ENCODE measurements at regions not wholly inside any gene's neighbourhood (a gene's known extent, or its start where the extent isn't known, plus 50 kb on each side); places are given as distances from the start of the nearest gene placed in this dataset.

GRCh38 chr7:155380976-155381851 lies 76.7 kb upstream of the EN2 start:
- TF ChIP-seq CTCF (conservative IDR thresholded peaks at IDR 0.05 in 1 of 2, IDR thresholded peaks at IDR 0.05 in 1 of 2; ENCODE audit: extremely low read depth in 1 of 2, insufficient read depth in 1 of 2, low read depth in 1 of 2, low read length in 2 of 2) (no peak), EZH2 (IDR thresholded peaks at IDR 0.05; ENCODE audit: borderline replicate concordance, low read length) (no peak)

All from mammary epithelial cell (primary cell).